CD14-positive monocyte (primary cell): ENCODE measurements at regions not wholly inside any gene's neighbourhood (a gene's known extent, or its start where the extent isn't known, plus 50 kb on each side); places are given as distances from the start of the nearest gene placed in this dataset.

ENCODE experiments used
- DNase-seq, 3 donors: peaks; one replicate each; pipeline ENCODE4 v3.0.0-alpha.2; 2011 to 2022
- H2AFZ ChIP-seq: 2 replicates; pipeline ENCODE4 v1.6.0; 2012; ENCODE audit warnings: mild to moderate bottlenecking, low read depth, low read length, inconsistent platforms; ENCODE audit not compliant: insufficient read depth, poor library complexity, severe bottlenecking
- H3K27ac ChIP-seq, 2 donors: 1 replicate in 1 of 2; 2 replicates in 1 of 2; pipeline ENCODE4 v1.5.1; 2012 to 2013; ENCODE audit warnings: low read length in 2 of 2, control low read depth in 1 of 2, inconsistent platforms in 1 of 2, low read depth in 1 of 2, mild to moderate bottlenecking in 1 of 2
- H3K27me3 ChIP-seq, 2 donors: one replicate each; pipeline versions ENCODE4 v1.6.0 to v1.6.1; 2011 to 2013; ENCODE audit warnings: low read length in 2 of 2; ENCODE audit not compliant: control insufficient read depth in 2 of 2, insufficient read depth in 2 of 2
- H3K36me3 ChIP-seq, 2 donors: replicated peaks in 1 of 2; 1 replicate in 1 of 2; 2 replicates in 1 of 2; pipeline versions ENCODE4 v1.5.1 to v1.6.1; 2012 to 2013; ENCODE audit warnings: low read length in 2 of 2, control low read depth in 1 of 2, inconsistent platforms in 1 of 2, mild to moderate bottlenecking in 1 of 2; ENCODE audit not compliant: insufficient read depth in 2 of 2, control insufficient read depth in 1 of 2
- H3K4me1 ChIP-seq, 2 donors: 1 replicate in 1 of 2; 2 replicates in 1 of 2; pipeline versions ENCODE4 v1.5.1 to v1.6.1; 2012 to 2013; ENCODE audit warnings: low read length in 2 of 2, control low read depth in 1 of 2, inconsistent platforms in 1 of 2, mild to moderate bottlenecking in 1 of 2, moderate library complexity in 1 of 2; ENCODE audit not compliant: insufficient read depth in 2 of 2, control insufficient read depth in 1 of 2
- H3K4me2 ChIP-seq: replicated peaks from 2 replicates; pipeline ENCODE3; 2012; ENCODE audit warnings: low read length, moderate library complexity, mild to moderate bottlenecking; ENCODE audit not compliant: poor library complexity, severe bottlenecking; ENCODE audit errors: extremely low read depth
- H3K4me3 ChIP-seq, 3 experiments: fragments of 200-600 bp in 1 of 3; sonication (generic) in 1 of 3; replicated peaks in 1 of 3; 1 replicate in 2 of 3; 2 replicates in 1 of 3; pipeline ENCODE4 v1.5.1; 2011 to 2013; ENCODE audit warnings: low read length in 3 of 3, mild to moderate bottlenecking in 3 of 3, control low read depth in 2 of 3, low read depth in 2 of 3, inconsistent platforms in 1 of 3, moderate library complexity in 1 of 3
- H3K79me2 ChIP-seq: 2 replicates; pipeline ENCODE4 v1.6.0; 2012; ENCODE audit warnings: mild to moderate bottlenecking, control low read depth, inconsistent platforms, low read length, moderate library complexity; ENCODE audit not compliant: insufficient read depth
- H3K9ac ChIP-seq: 2 replicates; pipeline ENCODE4 v1.6.0; 2017; ENCODE audit warnings: low read length, mild to moderate bottlenecking; ENCODE audit not compliant: insufficient read depth, poor library complexity, severe bottlenecking
- H3K9me3 ChIP-seq, 2 donors: replicated peaks in 1 of 2; 1 replicate in 1 of 2; 2 replicates in 1 of 2; pipeline versions ENCODE4 v1.5.1 to v1.6.1; 2012 to 2013; ENCODE audit warnings: low read length in 2 of 2, control low read depth in 1 of 2; ENCODE audit not compliant: control insufficient read depth in 1 of 2, insufficient read depth in 1 of 2
- H4K20me1 ChIP-seq: 2 replicates; pipeline ENCODE4 v1.6.0; 2012; ENCODE audit warnings: mild to moderate bottlenecking, low read length, control low read depth, moderate library complexity; ENCODE audit not compliant: insufficient read depth
- H3K27ac Mint-ChIP-seq, 7 donors: one replicate each; pipeline ENCODE4 v1.8.0; 2020; ENCODE audit warnings: mild to moderate bottlenecking in 7 of 7, mixed read lengths in 7 of 7, moderate library complexity in 6 of 7, inconsistent platforms in 2 of 7
- H3K27me3 Mint-ChIP-seq, 3 donors: one replicate each; pipeline ENCODE4 v1.8.0; 2021 to 2022; ENCODE audit warnings: low read depth in 3 of 3, mild to moderate bottlenecking in 3 of 3, mixed read lengths in 3 of 3, moderate library complexity in 3 of 3, inconsistent platforms in 1 of 3
- H3K36me3 Mint-ChIP-seq, 2 donors: one replicate each; pipeline ENCODE4 v1.8.0; 2020; ENCODE audit warnings: mixed read lengths in 2 of 2, inconsistent platforms in 1 of 2, mild to moderate bottlenecking in 1 of 2
- H3K4me1 Mint-ChIP-seq: one replicate; pipeline ENCODE4 v1.8.0; 2020; ENCODE audit warnings: mild to moderate bottlenecking, mixed read lengths
- H3K4me3 Mint-ChIP-seq, 2 donors: one replicate each; pipeline ENCODE4 v1.8.0; 2020; ENCODE audit warnings: mild to moderate bottlenecking in 2 of 2, mixed read lengths in 2 of 2, moderate library complexity in 1 of 2
- H3K9me3 Mint-ChIP-seq, 7 donors: one replicate each; pipeline ENCODE4 v1.8.0; 2020 to 2022; ENCODE audit warnings: mixed read lengths in 7 of 7, mild to moderate bottlenecking in 6 of 7, moderate library complexity in 6 of 7, inconsistent platforms in 2 of 7
- CTCF ChIP-seq: fragments of 200-600 bp; IDR thresholded peaks from one replicate; pipeline ENCODE4 v1.8.0; 2022; ENCODE audit warnings: antibody characterized with exemption, mild to moderate bottlenecking
- WGBS: methylation state at CpG from one replicate; pipeline ENCODE4 v1.1.5; 2013; ENCODE audit warnings: missing lambda C conversion rate; ENCODE audit not compliant: insufficient coverage; 5-methylcytosine and 5-hydroxymethylcytosine counted together
- intact Hi-C, 2 donors: fragments of 100-400 bp; cut with micrococcal nuclease; formaldehyde crosslinking; loops; one replicate each; pipeline versions ENCODE4 v1.15.0 to v1.15.1; 2023

GRCh38 chr1:163657719-163658118, 336.0 kb downstream of the NUF2 start:
- intact Hi-C loops = no loop called here
- Histone ChIP-seq H3K36me3 (no peaks in the 10 kb centered on the region), H3K4me2 (no peak overlapping the region), H2AFZ (no peak overlapping the region), H3K79me2 (no peaks in the 10 kb centered on the region), H3K4me3 (no peak overlapping the region), H3K9ac (no peak overlapping the region), H3K4me1 (no peaks in the 10 kb centered on the region), H3K9me3 (peaks cover 0 to 4% of the 10 kb centered on the region in 2 donors), H4K20me1 (no peaks in the 10 kb centered on the region), H3K27me3 (no peaks in the 10 kb centered on the region), H3K27ac (no peak overlapping the region)
- no peaks in the 10 kb centered on the region for H3K36me3 Mint-ChIP-seq
- H3K4me3 Mint-ChIP-seq = no peak overlapping the region
- no peak for TF ChIP-seq CTCF
- DNase-seq = no peak
- H3K27me3 Mint-ChIP-seq = peaks cover 0 to 2% (median 0%) of the 10 kb centered on the region in 3 donors
- WGBS = no CpG with 5 or more reads among the region's 3 CpGs
- no peak overlapping the region for H3K27ac Mint-ChIP-seq
- no peaks in the 10 kb centered on the region for H3K4me1 Mint-ChIP-seq
- peaks cover 0 to 9% (median 2%) of the 10 kb centered on the region in 7 donors for H3K9me3 Mint-ChIP-seq

GRCh38 chr1:163661391-163661790, 339.6 kb downstream of the NUF2 start:
- Mint-ChIP-seq H3K27me3 (no peaks in the 10 kb centered on the region), H3K36me3 (no peaks in the 10 kb centered on the region), H3K9me3 (peaks cover 0 to 5% (median 0%) of the 10 kb centered on the region in 7 donors), H3K4me3 (no peak overlapping the region), H3K4me1 (no peaks in the 10 kb centered on the region), H3K27ac (no peak overlapping the region)
- no CpG with 5 or more reads among the region's 8 CpGs for WGBS
- Histone ChIP-seq H3K4me1 (no peaks in the 10 kb centered on the region), H3K4me3 (no peak overlapping the region), H3K27me3 (no peaks in the 10 kb centered on the region), H4K20me1 (no peaks in the 10 kb centered on the region), H3K27ac (no peak overlapping the region), H2AFZ (no peak overlapping the region), H3K79me2 (no peaks in the 10 kb centered on the region), H3K9me3 (peaks cover 3 to 7% of the 10 kb centered on the region in 2 donors), H3K9ac (no peak overlapping the region), H3K36me3 (no peaks in the 10 kb centered on the region), H3K4me2 (no peak overlapping the region)
- no peak for DNase-seq
- TF ChIP-seq CTCF = no peak
- intact Hi-C loops = no loop called here
